Suprapubic skin (tissue), 4 donors: ENCODE measurements at regions not wholly inside any gene's neighbourhood (a gene's known extent, or its start where the extent isn't known, plus 50 kb on each side); places are given as distances from the start of the nearest gene placed in this dataset.

Experiments
- CTCF ChIP-seq, 2 donors: fragments of 200-600 bp in 1 of 2; fragments of 450-650 bp in 1 of 2; sonication (generic) in 1 of 2; IDR thresholded peaks; one replicate each; pipeline ENCODE4 v1.5.1; 2016 to 2019; ENCODE audit warnings: antibody characterized with exemption in 2 of 2, mild to moderate bottlenecking in 1 of 2, moderate library complexity in 1 of 2
- EP300 ChIP-seq: sonication (generic); formaldehyde crosslinking; IDR thresholded peaks from one replicate; pipeline ENCODE4 v1.6.1; 2017; ENCODE audit warnings: antibody characterized with exemption
- POLR2A ChIP-seq, 2 donors: fragments of 450-650 bp; IDR thresholded peaks; one replicate each; pipeline ENCODE4 v1.6.1; 2017; ENCODE audit warnings: antibody characterized with exemption in 2 of 2, mild to moderate bottlenecking in 2 of 2, moderate library complexity in 2 of 2
- POLR2AphosphoS5 ChIP-seq, 3 donors: sonication (generic); formaldehyde crosslinking; IDR thresholded peaks; one replicate each; pipeline ENCODE4 v1.6.1; 2017; ENCODE audit warnings: antibody characterized with exemption in 3 of 3

- no peak for TF ChIP-seq CTCF (IDR thresholded peaks at IDR 0.05)
- TF ChIP-seq POLR2A (IDR thresholded peaks at IDR 0.05): no peak
- no peak for TF ChIP-seq EP300
- TF ChIP-seq POLR2AphosphoS5 (IDR thresholded peaks at IDR 0.05): no peak
These were observed 134.6 kb upstream of the BTN3A2 start for GRCh38 chr6:26230351-26230750.
